ENCODE measurements at regions not wholly inside any gene's neighbourhood (a gene's known extent, or its start where the extent isn't known, plus 50 kb on each side); places are given as distances from the start of the nearest gene placed in this dataset.

DNA sequence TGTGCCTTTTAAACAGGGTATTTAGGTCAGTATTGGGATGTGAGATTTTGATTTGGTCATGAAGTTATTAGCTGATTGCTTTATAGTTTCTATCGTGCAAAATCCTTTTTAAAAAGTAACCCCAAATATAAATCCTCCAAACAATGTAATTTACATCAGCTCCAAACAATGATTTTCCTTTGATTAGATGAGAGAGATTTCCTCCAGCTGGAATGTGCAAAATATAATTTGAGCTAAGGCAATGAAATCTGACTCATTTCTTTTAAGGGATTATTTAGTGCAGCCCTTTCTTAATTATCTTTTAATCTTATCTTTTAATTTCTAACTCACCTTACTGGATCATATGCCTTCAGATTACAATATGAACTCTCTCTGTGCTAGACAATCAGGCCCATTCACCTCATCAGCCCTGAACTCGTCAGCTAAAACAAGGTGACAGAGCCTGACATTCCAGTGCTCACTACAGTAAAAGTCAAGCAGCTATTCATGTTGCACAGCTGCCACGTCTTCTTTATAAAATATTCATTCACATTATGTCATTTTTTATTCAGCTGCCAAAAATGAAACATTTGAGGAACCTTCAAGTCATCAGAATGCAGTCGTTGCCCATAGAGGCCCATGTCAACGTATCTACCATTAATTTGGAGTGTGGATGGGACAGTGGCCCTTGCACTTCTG is 440.1 kb downstream of the CBLN4 start:
- Mint-ChIP-seq H3K4me3 (no peak overlapping the region), H3K9me3 (peaks cover 94% of the 10 kb centered on the region), H3K27ac (no peak overlapping the region), H3K4me1 (no peaks in the 10 kb centered on the region), H3K27me3 (ENCODE audit: insufficient read depth, low read depth, poor library complexity) (no peaks in the 10 kb centered on the region), H3K36me3 (ENCODE audit: low read depth) (peaks cover 36% of the 10 kb centered on the region)
- Histone ChIP-seq H3K9me2 (ENCODE audit: insufficient read depth) (no peaks in the 10 kb centered on the region), H2AFZ (no peak overlapping the region), H3K79me2 (replicated peaks; ENCODE audit: insufficient read depth) (no peaks in the 10 kb centered on the region), H3K4me1 (ENCODE audit: insufficient read depth) (no peaks in the 10 kb centered on the region), H3K4me3 (no peak overlapping the region), H3K36me3 (ENCODE audit: insufficient read depth) (peaks cover 7% of the 10 kb centered on the region), H3K27ac (ENCODE audit: low read depth) (no peak overlapping the region), H3K4me2 (no peak overlapping the region), H4K20me1 (replicated peaks; ENCODE audit: insufficient read depth) (no peaks in the 10 kb centered on the region), H3K27me3 (ENCODE audit: insufficient read depth) (no peaks in the 10 kb centered on the region), H3F3A (replicated peaks; ENCODE audit: low read depth) (no peaks in the 10 kb centered on the region)
- no peak for ATAC-seq
- TF ChIP-seq CREB1 (CRISPR knock-in tag; IDR thresholded peaks at IDR 0.05; ENCODE audit: low read depth) = no peak
- no peak for TF ChIP-seq NANOG (IDR thresholded peaks at IDR 0.05; ENCODE audit: borderline replicate concordance)
- TF ChIP-seq EZH2 (IDR thresholded peaks at IDR 0.05; ENCODE audit: low read depth, unreplicated experiment) = no peak
- TF ChIP-seq, protein P1, sequence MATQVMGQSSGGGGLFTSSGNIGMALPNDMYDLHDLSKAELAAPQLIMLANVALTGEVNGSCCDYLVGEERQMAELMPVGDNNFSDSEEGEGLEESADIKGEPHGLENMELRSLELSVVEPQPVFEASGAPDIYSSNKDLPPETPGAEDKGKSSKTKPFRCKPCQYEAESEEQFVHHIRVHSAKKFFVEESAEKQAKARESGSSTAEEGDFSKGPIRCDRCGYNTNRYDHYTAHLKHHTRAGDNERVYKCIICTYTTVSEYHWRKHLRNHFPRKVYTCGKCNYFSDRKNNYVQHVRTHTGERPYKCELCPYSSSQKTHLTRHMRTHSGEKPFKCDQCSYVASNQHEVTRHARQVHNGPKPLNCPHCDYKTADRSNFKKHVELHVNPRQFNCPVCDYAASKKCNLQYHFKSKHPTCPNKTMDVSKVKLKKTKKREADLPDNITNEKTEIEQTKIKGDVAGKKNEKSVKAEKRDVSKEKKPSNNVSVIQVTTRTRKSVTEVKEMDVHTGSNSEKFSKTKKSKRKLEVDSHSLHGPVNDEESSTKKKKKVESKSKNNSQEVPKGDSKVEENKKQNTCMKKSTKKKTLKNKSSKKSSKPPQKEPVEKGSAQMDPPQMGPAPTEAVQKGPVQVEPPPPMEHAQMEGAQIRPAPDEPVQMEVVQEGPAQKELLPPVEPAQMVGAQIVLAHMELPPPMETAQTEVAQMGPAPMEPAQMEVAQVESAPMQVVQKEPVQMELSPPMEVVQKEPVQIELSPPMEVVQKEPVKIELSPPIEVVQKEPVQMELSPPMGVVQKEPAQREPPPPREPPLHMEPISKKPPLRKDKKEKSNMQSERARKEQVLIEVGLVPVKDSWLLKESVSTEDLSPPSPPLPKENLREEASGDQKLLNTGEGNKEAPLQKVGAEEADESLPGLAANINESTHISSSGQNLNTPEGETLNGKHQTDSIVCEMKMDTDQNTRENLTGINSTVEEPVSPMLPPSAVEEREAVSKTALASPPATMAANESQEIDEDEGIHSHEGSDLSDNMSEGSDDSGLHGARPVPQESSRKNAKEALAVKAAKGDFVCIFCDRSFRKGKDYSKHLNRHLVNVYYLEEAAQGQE (IDR thresholded peaks at IDR 0.05; ENCODE audit: unreplicated experiment) = no peak
- no peak for TF ChIP-seq POLR2AphosphoS5 (IDR thresholded peaks at IDR 0.05; ENCODE audit: low read depth)
- no peak for TF ChIP-seq STAT1 (IDR thresholded peaks at IDR 0.05; ENCODE audit: unreplicated experiment)
- TF ChIP-seq, protein P2, sequence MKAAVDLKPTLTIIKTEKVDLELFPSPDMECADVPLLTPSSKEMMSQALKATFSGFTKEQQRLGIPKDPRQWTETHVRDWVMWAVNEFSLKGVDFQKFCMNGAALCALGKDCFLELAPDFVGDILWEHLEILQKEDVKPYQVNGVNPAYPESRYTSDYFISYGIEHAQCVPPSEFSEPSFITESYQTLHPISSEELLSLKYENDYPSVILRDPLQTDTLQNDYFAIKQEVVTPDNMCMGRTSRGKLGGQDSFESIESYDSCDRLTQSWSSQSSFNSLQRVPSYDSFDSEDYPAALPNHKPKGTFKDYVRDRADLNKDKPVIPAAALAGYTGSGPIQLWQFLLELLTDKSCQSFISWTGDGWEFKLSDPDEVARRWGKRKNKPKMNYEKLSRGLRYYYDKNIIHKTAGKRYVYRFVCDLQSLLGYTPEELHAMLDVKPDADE (IDR thresholded peaks at IDR 0.05) = no peak
- no peak for TF ChIP-seq CTCF (conservative IDR thresholded peaks at IDR 0.05; ENCODE audit: low read depth in 2 of 2)
- no peak for TF ChIP-seq ZNF114 (CRISPR knock-in tag; IDR thresholded peaks at IDR 0.05)
- TF ChIP-seq ZNF331 (CRISPR knock-in tag; IDR thresholded peaks at IDR 0.05; ENCODE audit: low read depth) = no peak
- TF ChIP-seq JUNB (IDR thresholded peaks at IDR 0.05; ENCODE audit: unreplicated experiment) = no peak
- TF ChIP-seq EZH2phosphoT487 (IDR thresholded peaks at IDR 0.05; ENCODE audit: unreplicated experiment) = no peak
- TF ChIP-seq ZNF462 (CRISPR knock-in tag; IDR thresholded peaks at IDR 0.05) = no peak
- DNase-seq (ENCODE audit: low spot score) = no peak

Measured in GM23338 (cell line).